SJSA1 (cell line): ENCODE measurements at regions not wholly inside any gene's neighbourhood (a gene's known extent, or its start where the extent isn't known, plus 50 kb on each side); places are given as distances from the start of the nearest gene placed in this dataset.
A peak's percentile ranks its signal among the peaks of the same experiment; 100 is the strongest.

Source experiments
- DNase-seq, 2 experiments: peaks; one replicate each; pipeline ENCODE4 v3.0.0-alpha.2; 2015 to 2020; ENCODE audit warnings: low spot score in 2 of 2, low read depth in 1 of 2
- H3K27ac ChIP-seq: fragments of 250-450 bp; sonication (Bioruptor Pico); 2 replicates; pipeline ENCODE4 v1.5.1; 2020; ENCODE audit warnings: mild to moderate bottlenecking, moderate library complexity
- H3K27me3 ChIP-seq: fragments of 250-450 bp; sonication (Bioruptor Pico); replicated peaks from 2 replicates; pipeline ENCODE4 v1.5.1; 2020; ENCODE audit warnings: mild to moderate bottlenecking, moderate library complexity
- H3K36me3 ChIP-seq: fragments of 250-450 bp; sonication (Bioruptor Pico); 2 replicates; pipeline ENCODE4 v1.5.1; 2020; ENCODE audit warnings: mild to moderate bottlenecking
- H3K4me1 ChIP-seq: fragments of 250-450 bp; sonication (Bioruptor Pico); replicated peaks from 2 replicates; pipeline ENCODE4 v1.6.1; 2021; ENCODE audit warnings: mild to moderate bottlenecking
- H3K4me3 ChIP-seq: fragments of 250-450 bp; sonication (Bioruptor Pico); 2 replicates; pipeline ENCODE4 v1.5.1; 2020; ENCODE audit warnings: mild to moderate bottlenecking
- H3K9me3 ChIP-seq: fragments of 250-450 bp; sonication (Bioruptor Pico); replicated peaks from 2 replicates; pipeline ENCODE4 v1.5.1; 2020; ENCODE audit warnings: mild to moderate bottlenecking

- H3K27me3 ChIP-seq, result peaks cover 4% of the 10 kb centered on the region; the same call in 1 of the 2 replicates
- no peaks in the 10 kb centered on the region for H3K9me3 ChIP-seq
- H3K4me3 ChIP-seq, result no peak overlapping the region
- no peak for DNase-seq
- no peaks in the 10 kb centered on the region for H3K4me1 ChIP-seq
- no peak overlapping the region for H3K27ac ChIP-seq
- no peaks in the 10 kb centered on the region for H3K36me3 ChIP-seq
Observed at GRCh38 chr7:28348636-28349035, 63.7 kb upstream of the CREB5 start.

- Histone ChIP-seq H3K4me1 (no peaks in the 10 kb centered on the region), H3K9me3 (no peaks in the 10 kb centered on the region), H3K4me3 (no peak overlapping the region), H3K27ac (no peak overlapping the region), H3K36me3 (no peaks in the 10 kb centered on the region), H3K27me3 (peaks cover 4% of the 10 kb centered on the region; the same call in 1 of the 2 replicates)
- no peak for DNase-seq
Observed at GRCh38 chr7:28349637-28350036, 62.7 kb upstream of the CREB5 start.

GRCh38 chr7:28350662-28351061 is 61.7 kb upstream of the CREB5 start:
- Histone ChIP-seq H3K27me3 (peaks cover 4% of the 10 kb centered on the region; the same call in 1 of the 2 replicates), H3K27ac (no peak overlapping the region), H3K9me3 (no peaks in the 10 kb centered on the region), H3K4me3 (no peak overlapping the region), H3K36me3 (no peaks in the 10 kb centered on the region), H3K4me1 (no peaks in the 10 kb centered on the region)
- DNase-seq, result no peak

GRCh38 chr7:28351450-28351849 is 60.9 kb upstream of the CREB5 start:
- Histone ChIP-seq H3K9me3 (no peaks in the 10 kb centered on the region), H3K4me1 (no peaks in the 10 kb centered on the region), H3K36me3 (no peaks in the 10 kb centered on the region), H3K4me3 (no peak overlapping the region), H3K27ac (no peak overlapping the region), H3K27me3 (peaks cover 4% of the 10 kb centered on the region; the same call in 1 of the 2 replicates)
- DNase-seq, result no peak

- peaks cover 8% of the 10 kb centered on the region for H3K4me1 ChIP-seq
- no peak overlapping the region for H3K4me3 ChIP-seq
- H3K27ac ChIP-seq, result no peak overlapping the region
- peaks cover 5% of the 10 kb centered on the region; the same call in 1 of the 2 replicates for H3K27me3 ChIP-seq
- H3K36me3 ChIP-seq, result no peaks in the 10 kb centered on the region
- DNase-seq, result peak in 1 of 2 experiments; percentile 8
- H3K9me3 ChIP-seq, result no peaks in the 10 kb centered on the region
Observed at GRCh38 chr7:28354601-28355402, 57.5 kb upstream of the CREB5 start.

- Histone ChIP-seq H3K4me1 (peaks cover 8% of the 10 kb centered on the region), H3K36me3 (no peaks in the 10 kb centered on the region), H3K4me3 (no peak overlapping the region), H3K27ac (no peak overlapping the region), H3K27me3 (peaks cover 5% of the 10 kb centered on the region; the same call in 1 of the 2 replicates), H3K9me3 (no peaks in the 10 kb centered on the region)
- DNase-seq, result no peak
Observed at GRCh38 chr7:28355635-28356319, 56.5 kb upstream of the CREB5 start.

GRCh38 chr7:28356619-28357018 is 55.7 kb upstream of the CREB5 start:
- no peaks in the 10 kb centered on the region for H3K36me3 ChIP-seq
- H3K4me1 ChIP-seq, result peaks cover 8% of the 10 kb centered on the region
- H3K9me3 ChIP-seq, result no peaks in the 10 kb centered on the region
- no peak overlapping the region for H3K4me3 ChIP-seq
- DNase-seq, result no peak
- no peak overlapping the region for H3K27ac ChIP-seq
- peaks cover 5% of the 10 kb centered on the region; the same call in 1 of the 2 replicates for H3K27me3 ChIP-seq

GRCh38 chr7:28358423-28358868 is 53.9 kb upstream of the CREB5 start:
- no peak overlapping the region for H3K4me3 ChIP-seq
- peak; percentile 71 to 74 for DNase-seq
- H3K27ac ChIP-seq, result no peak overlapping the region
- H3K4me1 ChIP-seq, result peaks cover 8% of the 10 kb centered on the region
- peaks cover 5% of the 10 kb centered on the region; the same call in 1 of the 2 replicates for H3K27me3 ChIP-seq
- no peaks in the 10 kb centered on the region for H3K9me3 ChIP-seq
- no peaks in the 10 kb centered on the region for H3K36me3 ChIP-seq

- peaks cover 5% of the 10 kb centered on the region; the same call in 1 of the 2 replicates for H3K27me3 ChIP-seq
- peaks cover 8% of the 10 kb centered on the region for H3K4me1 ChIP-seq
- no peaks in the 10 kb centered on the region for H3K36me3 ChIP-seq
- H3K9me3 ChIP-seq, result no peaks in the 10 kb centered on the region; the same call in 1 of the 2 replicates
- no peak overlapping the region for H3K4me3 ChIP-seq
- H3K27ac ChIP-seq, result no peak overlapping the region
- no peak for DNase-seq
Observed at GRCh38 chr7:28360739-28361138, 51.6 kb upstream of the CREB5 start.

- no peaks in the 10 kb centered on the region; the same call in 1 of the 2 replicates for H3K9me3 ChIP-seq
- H3K27ac ChIP-seq, result no peak overlapping the region
Observed at GRCh38 chr7:28361551-28361950, 50.8 kb upstream of the CREB5 start.

GRCh38 chr7:28362182-28362581 is 50.1 kb upstream of the CREB5 start:
- no peak for DNase-seq
- Histone ChIP-seq H3K27ac (no peak overlapping the region), H3K4me3 (no peak overlapping the region), H3K4me1 (peaks cover 8% of the 10 kb centered on the region), H3K36me3 (no peaks in the 10 kb centered on the region), H3K9me3 (no peaks in the 10 kb centered on the region; the same call in 1 of the 2 replicates), H3K27me3 (peaks cover 1% of the 10 kb centered on the region; the same call in 1 of the 2 replicates)

More at GRCh38 chr7:28361551-28361950, 50.8 kb upstream of the CREB5 start:
- Histone ChIP-seq H3K4me1 (peaks cover 8% of the 10 kb centered on the region), H3K4me3 (no peak overlapping the region), H3K27me3 (peaks cover 5% of the 10 kb centered on the region; the same call in 1 of the 2 replicates), H3K36me3 (no peaks in the 10 kb centered on the region)
- DNase-seq, result no peak
